Bronchial epithelial cell (primary cell): ENCODE measurements at regions not wholly inside any gene's neighbourhood (a gene's known extent, or its start where the extent isn't known, plus 50 kb on each side); places are given as distances from the start of the nearest gene placed in this dataset.

Experiments used
- DNase-seq: peaks from one replicate; pipeline ENCODE4 v3.0.0-alpha.2; 2010; ENCODE audit warnings: low read depth
- FAIRE-seq: peaks from 2 replicates; lab custom pipeline; 2011; peaks lifted over from hg19 to GRCh38; lab: Jason Lieb, UNC
- H3K27me3 ChIP-seq: 2 replicates; pipeline ENCODE4 v1.5.1; 2011; ENCODE audit warnings: low read length; ENCODE audit not compliant: control insufficient read depth, insufficient read depth
- H3K36me3 ChIP-seq: 2 replicates; pipeline ENCODE4 v1.5.1; 2011; ENCODE audit warnings: low read length; ENCODE audit not compliant: control insufficient read depth, insufficient read depth
- H3K4me3 ChIP-seq: 2 replicates; pipeline ENCODE4 v1.5.1; 2011; ENCODE audit warnings: mild to moderate bottlenecking, low read depth, low read length, control low read depth
- CTCF ChIP-seq: IDR thresholded peaks from 2 replicates; pipeline ENCODE4 v1.5.1; 2011; ENCODE audit warnings: mild to moderate bottlenecking, moderate library complexity, low read length, control low read depth, inconsistent platforms; ENCODE audit not compliant: insufficient read depth, severe bottlenecking

- H3K27me3 ChIP-seq, result peaks cover 3% of the 10 kb centered on the region
- FAIRE-seq (no peak), DNase-seq (no peak)
- no peak overlapping the region for H3K4me3 ChIP-seq
- no peaks in the 10 kb centered on the region for H3K36me3 ChIP-seq
- TF ChIP-seq CTCF, result no peak
Observed at GRCh38 chr20:58097943-58098342, 130.5 kb downstream of the ANKRD60 start.

GRCh38 chr20:58097429-58097828 is 131.0 kb downstream of the ANKRD60 start:
- Histone ChIP-seq H3K4me3 (no peak overlapping the region), H3K36me3 (no peaks in the 10 kb centered on the region), H3K27me3 (peaks cover 4% of the 10 kb centered on the region)
- no peak for DNase-seq
- no peak for TF ChIP-seq CTCF
- FAIRE-seq, result no peak

GRCh38 chr20:58096880-58097423 is 131.5 kb downstream of the ANKRD60 start:
- TF ChIP-seq CTCF, result no peak
- Histone ChIP-seq H3K27me3 (peaks cover 5% of the 10 kb centered on the region), H3K36me3 (no peaks in the 10 kb centered on the region), H3K4me3 (no peak overlapping the region)
- DNase-seq (no peak), FAIRE-seq (peak; percentile 97)

DNA sequence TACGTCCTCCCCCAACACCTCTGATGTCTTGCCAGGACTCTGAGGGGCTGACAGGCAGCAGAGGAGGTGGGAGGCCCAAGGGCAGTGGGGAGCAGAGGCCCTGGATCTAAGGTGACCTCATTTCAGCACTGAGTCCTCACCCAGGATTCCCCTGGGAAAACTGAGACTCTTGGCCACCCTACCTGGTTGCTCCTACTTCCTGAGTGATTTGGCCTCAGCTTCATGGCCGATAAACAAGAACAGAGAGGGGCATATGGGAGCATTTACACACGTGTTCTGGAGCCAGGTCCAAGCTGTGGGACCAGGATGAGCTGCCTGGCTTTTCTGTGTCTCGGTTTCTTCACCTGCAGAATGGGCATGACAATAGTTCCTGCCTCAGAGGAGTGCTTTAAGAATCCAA is 133.8 kb downstream of the ANKRD60 start:
- H3K4me3 ChIP-seq, result no peak overlapping the region
- DNase-seq (no peak), FAIRE-seq (no peak)
- H3K36me3 ChIP-seq, result no peaks in the 10 kb centered on the region
- TF ChIP-seq CTCF, result no peak
- H3K27me3 ChIP-seq, result peaks cover 7% of the 10 kb centered on the region

- no peak for DNase-seq
- TF ChIP-seq CTCF, result no peak
- FAIRE-seq, result no peak
- Histone ChIP-seq H3K4me3 (no peak overlapping the region), H3K36me3 (no peaks in the 10 kb centered on the region), H3K27me3 (peaks cover 7% of the 10 kb centered on the region)
Observed at GRCh38 chr20:58094160-58094559, 134.3 kb downstream of the ANKRD60 start.

DNA sequence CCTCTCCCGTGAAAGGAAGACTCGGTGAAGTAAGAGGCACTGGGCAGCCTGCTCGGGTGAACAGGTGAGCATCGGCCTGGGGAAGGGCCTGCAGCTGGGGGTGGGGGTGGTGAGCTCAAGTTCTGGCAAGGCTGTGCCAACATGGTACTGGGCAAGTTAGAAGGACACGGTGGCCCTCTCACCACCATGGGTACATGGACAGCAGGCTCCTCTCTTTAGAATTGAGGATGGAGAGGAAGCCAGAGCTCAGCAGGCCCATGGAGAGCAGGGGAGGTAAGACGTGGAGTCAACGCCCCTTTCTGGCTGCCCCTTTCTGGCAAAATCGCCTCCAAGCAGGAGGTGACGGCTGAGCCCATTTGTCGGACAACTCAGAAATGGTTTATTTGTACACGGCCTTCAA is 135.6 kb downstream of the ANKRD60 start:
- no peak for TF ChIP-seq CTCF
- DNase-seq (no peak), FAIRE-seq (no peak)
- Histone ChIP-seq H3K27me3 (peaks cover 7% of the 10 kb centered on the region), H3K4me3 (no peak overlapping the region), H3K36me3 (no peaks in the 10 kb centered on the region)
